ENCODE measurements at regions not wholly inside any gene's neighbourhood (a gene's known extent, or its start where the extent isn't known, plus 50 kb on each side); places are given as distances from the start of the nearest gene placed in this dataset.
"Not testable (repeated sequence)": the region's sequence is repeated elsewhere in the genome, so short reads cannot be mapped to it uniquely, and the experiment has no call there.

- TF ChIP-seq, protein P1, sequence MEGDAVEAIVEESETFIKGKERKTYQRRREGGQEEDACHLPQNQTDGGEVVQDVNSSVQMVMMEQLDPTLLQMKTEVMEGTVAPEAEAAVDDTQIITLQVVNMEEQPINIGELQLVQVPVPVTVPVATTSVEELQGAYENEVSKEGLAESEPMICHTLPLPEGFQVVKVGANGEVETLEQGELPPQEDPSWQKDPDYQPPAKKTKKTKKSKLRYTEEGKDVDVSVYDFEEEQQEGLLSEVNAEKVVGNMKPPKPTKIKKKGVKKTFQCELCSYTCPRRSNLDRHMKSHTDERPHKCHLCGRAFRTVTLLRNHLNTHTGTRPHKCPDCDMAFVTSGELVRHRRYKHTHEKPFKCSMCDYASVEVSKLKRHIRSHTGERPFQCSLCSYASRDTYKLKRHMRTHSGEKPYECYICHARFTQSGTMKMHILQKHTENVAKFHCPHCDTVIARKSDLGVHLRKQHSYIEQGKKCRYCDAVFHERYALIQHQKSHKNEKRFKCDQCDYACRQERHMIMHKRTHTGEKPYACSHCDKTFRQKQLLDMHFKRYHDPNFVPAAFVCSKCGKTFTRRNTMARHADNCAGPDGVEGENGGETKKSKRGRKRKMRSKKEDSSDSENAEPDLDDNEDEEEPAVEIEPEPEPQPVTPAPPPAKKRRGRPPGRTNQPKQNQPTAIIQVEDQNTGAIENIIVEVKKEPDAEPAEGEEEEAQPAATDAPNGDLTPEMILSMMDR (IDR thresholded peaks at IDR 0.05): no peak
- TF ChIP-seq POLR2A (IDR thresholded peaks at IDR 0.05): no peak
- TF ChIP-seq POLR2AphosphoS5 (IDR thresholded peaks at IDR 0.05; ENCODE audit: insufficient read depth in 1 of 2, low read depth in 1 of 2): no peak
- DNase-seq (ENCODE audit: extremely low spot score in 2 of 2): no peak
- Histone ChIP-seq H3K4me1 (no peaks in the 10 kb centered on the region), H3K27ac (no peak overlapping the region), H3K36me3 (no peaks in the 10 kb centered on the region), H3K4me3 (no peak overlapping the region), H3K27me3 (no peaks in the 10 kb centered on the region), H3K9me3 (no peaks in the 10 kb centered on the region)
- intact Hi-C loops (cut with DNase I): no loop called here
These were observed 237.5 kb upstream of the RSPO3 start for GRCh38 chr6:126880964-126881363.

DNA sequence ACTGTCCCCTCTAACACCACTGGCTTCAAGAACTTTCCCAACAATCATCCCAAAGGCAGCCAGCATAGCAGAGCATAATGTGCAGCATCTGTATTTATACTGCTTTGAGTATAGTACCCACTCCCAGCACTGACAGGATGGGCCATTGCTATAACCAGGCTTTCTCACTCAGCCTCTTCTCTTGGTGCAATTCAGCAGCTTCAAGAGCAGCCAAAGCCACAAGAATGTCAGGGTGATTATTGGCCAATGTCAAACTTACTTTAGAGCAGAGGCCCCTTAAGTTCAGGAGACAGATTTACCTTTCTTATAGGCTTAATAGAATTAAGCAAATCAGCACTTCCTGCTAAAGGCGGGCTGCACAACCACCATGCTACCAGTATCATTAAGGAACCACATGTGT is 232.4 kb upstream of the RSPO3 start:
- Histone ChIP-seq H3K27ac (no peak overlapping the region), H3K27me3 (no peaks in the 10 kb centered on the region), H3K4me3 (no peak overlapping the region), H3K4me1 (no peaks in the 10 kb centered on the region), H3K36me3 (no peaks in the 10 kb centered on the region), H3K9me3 (no peaks in the 10 kb centered on the region)
- intact Hi-C loops (cut with DNase I): no loop called here
- DNase-seq (ENCODE audit: extremely low spot score in 2 of 2): no peak
- TF ChIP-seq, protein P1 (IDR thresholded peaks at IDR 0.05): no peak
- TF ChIP-seq POLR2AphosphoS5 (IDR thresholded peaks at IDR 0.05; ENCODE audit: insufficient read depth in 1 of 2, low read depth in 1 of 2) (no peak), POLR2A (IDR thresholded peaks at IDR 0.05) (no peak)

- H3K27me3 ChIP-seq: no peaks in the 10 kb centered on the region
- no peak for DNase-seq (ENCODE audit: extremely low spot score in 2 of 2)
- H3K36me3 ChIP-seq: no peaks in the 10 kb centered on the region
- no peak overlapping the region for H3K4me3 ChIP-seq
- no peaks in the 10 kb centered on the region for H3K9me3 ChIP-seq
- H3K27ac ChIP-seq: no peak overlapping the region
- intact Hi-C loops (cut with DNase I): no loop called here
- TF ChIP-seq POLR2A (IDR thresholded peaks at IDR 0.05) (no peak), POLR2AphosphoS5 (IDR thresholded peaks at IDR 0.05; ENCODE audit: insufficient read depth in 1 of 2, low read depth in 1 of 2) (no peak)
- TF ChIP-seq, protein P1 (IDR thresholded peaks at IDR 0.05): no peak
- no peaks in the 10 kb centered on the region for H3K4me1 ChIP-seq
These were observed 229.4 kb upstream of the RSPO3 start for GRCh38 chr6:126888727-126889725.

DNA sequence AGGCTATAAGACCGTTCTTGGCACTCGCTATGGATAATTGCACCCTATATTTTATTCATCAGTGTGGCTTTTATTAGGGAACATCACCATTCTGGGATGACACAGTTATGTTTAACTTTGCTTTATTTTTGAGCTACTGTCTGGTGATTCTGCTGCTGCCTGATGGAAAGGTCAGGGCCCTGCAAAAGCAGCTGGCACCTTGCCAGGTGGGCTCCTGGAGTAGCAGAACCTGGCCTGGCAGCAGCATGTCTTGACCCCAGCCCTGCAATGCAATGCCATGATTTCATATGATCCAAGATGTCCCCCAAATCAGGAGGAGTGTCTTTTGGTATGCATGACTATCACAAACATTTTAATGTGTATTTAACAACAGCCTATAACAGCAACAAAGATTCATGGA is 228.4 kb upstream of the RSPO3 start:
- no peaks in the 10 kb centered on the region for H3K36me3 ChIP-seq
- no peak for DNase-seq (ENCODE audit: extremely low spot score in 2 of 2)
- H3K9me3 ChIP-seq: no peaks in the 10 kb centered on the region
- H3K27me3 ChIP-seq: no peaks in the 10 kb centered on the region
- intact Hi-C loops (cut with DNase I): no loop called here
- TF ChIP-seq POLR2A (IDR thresholded peaks at IDR 0.05) (no peak), POLR2AphosphoS5 (IDR thresholded peaks at IDR 0.05; ENCODE audit: insufficient read depth in 1 of 2, low read depth in 1 of 2) (no peak)
- TF ChIP-seq, protein P1 (IDR thresholded peaks at IDR 0.05): no peak
- no peak overlapping the region for H3K27ac ChIP-seq
- no peak overlapping the region for H3K4me3 ChIP-seq
- no peaks in the 10 kb centered on the region for H3K4me1 ChIP-seq

- Histone ChIP-seq H3K9me3 (no peaks in the 10 kb centered on the region), H3K4me1 (no peaks in the 10 kb centered on the region), H3K27me3 (no peaks in the 10 kb centered on the region), H3K4me3 (no peak overlapping the region), H3K36me3 (no peaks in the 10 kb centered on the region), H3K27ac (no peak overlapping the region)
- TF ChIP-seq POLR2AphosphoS5 (IDR thresholded peaks at IDR 0.05; ENCODE audit: insufficient read depth in 1 of 2, low read depth in 1 of 2) (no peak), POLR2A (IDR thresholded peaks at IDR 0.05) (no peak)
- TF ChIP-seq, protein P1 (IDR thresholded peaks at IDR 0.05): no peak
- intact Hi-C loops (cut with DNase I): no loop called here
- no peak for DNase-seq (ENCODE audit: extremely low spot score in 2 of 2)
These were observed 227.3 kb upstream of the RSPO3 start for GRCh38 chr6:126891158-126891557.

DNA sequence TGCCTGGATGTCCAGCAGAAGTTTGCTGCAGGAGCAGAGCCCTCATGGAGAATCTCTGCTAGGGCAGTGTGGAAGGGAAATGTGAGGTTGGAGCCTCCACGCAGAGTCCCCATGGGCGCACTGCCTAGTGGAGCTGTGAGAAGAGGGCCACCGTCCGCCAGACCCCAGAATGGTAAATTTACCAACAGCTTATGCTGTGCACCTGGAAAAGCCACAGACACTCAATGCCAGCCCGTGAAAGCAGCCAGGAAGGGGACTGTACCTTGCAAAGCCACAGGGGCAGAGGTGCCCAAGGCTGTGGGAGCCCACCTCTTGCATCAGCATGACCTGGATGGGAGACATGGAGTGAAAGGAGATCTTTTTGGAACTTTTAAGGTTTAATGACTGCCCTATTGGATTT is 225.6 kb upstream of the RSPO3 start:
- H3K27me3 ChIP-seq; DNase-seq (ENCODE audit: extremely low spot score in 2 of 2); intact Hi-C loops (cut with DNase I); H3K36me3 ChIP-seq; H3K27ac ChIP-seq; H3K4me3 ChIP-seq; H3K4me1 ChIP-seq; H3K9me3 ChIP-seq: not testable (repeated sequence)
